ENCODE measurements at regions not wholly inside any gene's neighbourhood (a gene's known extent, or its start where the extent isn't known, plus 50 kb on each side); places are given as distances from the start of the nearest gene placed in this dataset.

- TF ChIP-seq CTCF (IDR thresholded peaks at IDR 0.05), result no peak
- no peak for TF ChIP-seq POLR2A (IDR thresholded peaks at IDR 0.05)
- DNase-seq, result peak in 1 of 3 donors; percentile 10
- Histone ChIP-seq H3K9me3 (no peaks in the 10 kb centered on the region), H3K36me3 (no peaks in the 10 kb centered on the region), H3K4me3 (no peak overlapping the region), H3K27ac (no peak overlapping the region), H3K27me3 (no peaks in the 10 kb centered on the region), H3K4me1 (peaks cover 0 to 3% (median 0%) of the 10 kb centered on the region in 4 donors)
Measured at GRCh38 chr15:70279096-70279495, 181.4 kb upstream of the TLE3 start.

- peaks cover 0 to 3% (median 0%) of the 10 kb centered on the region in 4 donors for H3K4me1 ChIP-seq
- H3K36me3 ChIP-seq, result no peaks in the 10 kb centered on the region
- DNase-seq, result peak in 2 of 3 donors; percentile 29 to 43
- no peak for TF ChIP-seq POLR2A (IDR thresholded peaks at IDR 0.05)
- no peak for TF ChIP-seq CTCF (IDR thresholded peaks at IDR 0.05)
- H3K4me3 ChIP-seq, result no peak overlapping the region
- no peaks in the 10 kb centered on the region for H3K27me3 ChIP-seq
- H3K27ac ChIP-seq, result no peak overlapping the region
- no peaks in the 10 kb centered on the region for H3K9me3 ChIP-seq
Measured at GRCh38 chr15:70278644-70279043, 180.9 kb upstream of the TLE3 start.

GRCh38 chr15:70277556-70277955 lies 179.8 kb upstream of the TLE3 start:
- H3K9me3 ChIP-seq, result no peaks in the 10 kb centered on the region
- DNase-seq, result peak in 2 of 3 donors; percentile 22 to 32
- no peak overlapping the region for H3K27ac ChIP-seq
- no peaks in the 10 kb centered on the region for H3K27me3 ChIP-seq
- H3K4me3 ChIP-seq, result no peak overlapping the region
- H3K36me3 ChIP-seq, result no peaks in the 10 kb centered on the region
- TF ChIP-seq POLR2A (IDR thresholded peaks at IDR 0.05) (no peak), CTCF (IDR thresholded peaks at IDR 0.05) (no peak)
- peaks cover 0 to 3% (median 0%) of the 10 kb centered on the region in 4 donors for H3K4me1 ChIP-seq

GRCh38 chr15:70276401-70276800 lies 178.7 kb upstream of the TLE3 start:
- Histone ChIP-seq H3K4me1 (peaks cover 0 to 4% (median 0%) of the 10 kb centered on the region in 4 donors), H3K27me3 (no peaks in the 10 kb centered on the region), H3K4me3 (no peak overlapping the region), H3K27ac (no peak overlapping the region), H3K9me3 (no peaks in the 10 kb centered on the region), H3K36me3 (no peaks in the 10 kb centered on the region)
- TF ChIP-seq POLR2A (IDR thresholded peaks at IDR 0.05) (no peak), CTCF (IDR thresholded peaks at IDR 0.05) (no peak)
- peak in 1 of 3 donors; percentile 27 for DNase-seq

GRCh38 chr15:70275461-70276138 lies 177.9 kb upstream of the TLE3 start:
- TF ChIP-seq CTCF (IDR thresholded peaks at IDR 0.05) (no peak), POLR2A (IDR thresholded peaks at IDR 0.05) (no peak)
- DNase-seq, result peak in 1 of 3 donors; percentile 20
- Histone ChIP-seq H3K27ac (no peak overlapping the region), H3K36me3 (no peaks in the 10 kb centered on the region), H3K9me3 (no peaks in the 10 kb centered on the region), H3K27me3 (no peaks in the 10 kb centered on the region), H3K4me1 (peaks cover 0 to 12% (median 0%) of the 10 kb centered on the region in 4 donors), H3K4me3 (no peak overlapping the region)
